ENCODE measurements at regions not wholly inside any gene's neighbourhood (a gene's known extent, or its start where the extent isn't known, plus 50 kb on each side); places are given as distances from the start of the nearest gene placed in this dataset.
"Not testable (repeated sequence)": the region's sequence is repeated elsewhere in the genome, so short reads cannot be mapped to it uniquely, and the experiment has no call there.

DNA sequence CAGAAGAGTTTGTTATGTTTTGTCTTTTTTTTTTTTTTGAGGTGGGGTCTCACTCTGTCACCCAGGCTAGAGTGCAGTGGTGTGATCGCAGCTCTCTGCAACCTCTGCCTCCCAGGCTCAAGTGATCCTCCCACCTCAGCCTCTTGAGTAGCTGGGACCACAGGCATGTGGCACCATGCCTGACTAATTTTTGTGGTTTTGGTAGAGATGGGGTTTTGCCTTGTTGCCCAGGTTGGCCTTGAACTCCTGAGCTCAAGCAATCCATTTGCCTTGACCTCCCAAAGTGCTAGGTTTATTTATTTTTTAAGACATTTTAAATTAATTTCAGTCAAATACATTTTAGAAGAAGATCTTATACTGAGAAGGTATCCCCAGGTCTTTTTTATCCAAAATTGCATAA is 366.7 kb downstream of the KCNJ2 start:
- DNase-seq = no peak

DNA sequence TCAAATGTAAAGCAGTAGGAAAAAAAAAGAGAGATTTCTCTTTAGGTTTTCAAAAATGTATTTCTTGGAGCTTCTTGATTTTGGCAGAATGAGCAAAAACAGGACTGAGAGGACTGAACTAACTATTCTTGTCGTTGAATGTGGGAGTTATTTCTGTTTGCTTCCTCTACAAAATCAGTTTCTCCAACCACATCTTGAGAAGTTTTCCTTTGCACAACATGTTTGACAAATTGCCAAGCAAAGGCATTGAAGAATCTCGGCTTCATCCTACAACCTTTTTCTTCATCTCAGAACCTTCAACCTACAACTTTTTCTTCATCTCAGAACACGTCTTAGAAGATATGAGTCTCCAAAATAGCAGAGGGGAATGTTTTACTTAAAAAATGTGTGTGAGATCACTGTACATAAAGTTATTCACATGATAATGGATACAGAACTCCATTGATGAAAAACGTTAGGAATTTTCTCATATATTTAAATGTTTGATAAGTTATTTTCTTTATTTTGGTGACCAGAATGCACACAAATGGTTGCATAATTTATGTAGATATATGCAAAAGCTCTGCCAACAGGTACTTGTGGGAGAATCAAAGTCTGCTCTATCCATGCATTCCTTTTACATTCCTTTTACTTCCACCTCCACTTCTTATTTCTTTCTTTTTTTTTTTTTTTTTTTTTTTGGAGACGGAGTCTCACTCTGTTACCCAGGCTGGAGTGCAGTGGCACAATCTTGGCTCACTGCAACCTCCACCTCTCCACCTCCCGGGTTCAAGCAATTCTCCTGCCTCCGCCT is 370.0 kb downstream of the KCNJ2 start:
- no peak for DNase-seq

DNA sequence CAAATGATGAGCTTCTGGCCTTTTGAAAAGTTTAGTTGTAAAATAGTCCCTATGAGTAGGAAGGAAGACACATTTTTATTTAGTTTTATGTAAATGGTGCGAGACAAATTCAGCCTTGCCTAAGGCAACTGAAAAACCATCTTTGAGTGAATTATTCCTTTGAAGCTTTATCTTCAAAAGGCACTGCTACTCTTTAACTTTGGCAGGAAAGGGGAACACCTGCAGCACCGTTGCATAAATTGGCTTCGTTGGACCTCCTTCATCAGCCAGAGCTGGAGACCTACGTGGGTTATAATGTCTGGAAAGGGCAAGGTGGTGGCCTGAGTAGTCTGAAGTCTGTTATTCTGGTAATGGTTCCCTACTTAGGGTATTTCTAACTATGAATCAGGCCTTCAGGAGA is 373.5 kb downstream of the KCNJ2 start:
- no peak for DNase-seq

GRCh38 chr17:70544317-70544716 is 375.0 kb downstream of the KCNJ2 start:
- no peak for DNase-seq

GRCh38 chr17:70552230-70552981 is 383.1 kb downstream of the KCNJ2 start:
- DNase-seq = no peak

DNA sequence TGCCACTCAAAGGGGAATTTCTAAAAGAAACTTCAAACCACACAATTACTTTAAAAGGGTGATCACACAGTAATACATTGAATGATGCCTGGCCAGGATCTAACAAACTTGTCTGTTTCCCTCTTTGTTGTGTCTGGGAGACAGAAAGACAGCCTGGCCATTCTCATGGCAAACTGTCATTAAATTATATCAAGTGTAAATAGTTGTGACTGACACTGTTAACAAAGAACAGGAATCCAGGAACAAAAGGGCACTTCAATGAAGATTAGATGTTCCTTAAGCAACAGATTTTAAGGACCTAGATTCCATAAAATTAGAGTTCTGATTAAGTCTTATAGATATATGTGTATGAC is 383.6 kb downstream of the KCNJ2 start:
- DNase-seq = no peak

DNA sequence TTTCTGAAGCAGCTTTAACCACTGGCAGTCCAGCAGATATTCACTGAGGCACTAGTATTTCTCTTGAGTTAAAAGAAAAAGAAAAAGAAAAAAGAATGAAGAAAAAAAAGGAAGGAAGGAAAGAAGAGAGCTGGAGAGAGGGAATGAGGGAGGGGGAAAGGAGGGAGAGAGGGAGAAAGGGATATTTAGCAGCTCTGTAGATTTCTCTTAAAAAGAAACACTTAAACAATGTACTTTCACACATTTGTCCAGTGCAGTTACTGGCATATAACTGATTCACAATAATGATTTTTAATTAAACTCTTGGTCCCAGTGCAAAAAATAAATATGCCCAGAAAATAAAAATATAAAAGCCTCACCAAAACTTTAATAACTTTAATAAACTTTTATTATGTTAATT is 386.4 kb downstream of the KCNJ2 start:
- DNase-seq = no peak

- no peak for DNase-seq
These were observed 389.5 kb downstream of the KCNJ2 start for GRCh38 chr17:70558821-70559220.

- DNase-seq = no peak
These were observed 391.1 kb downstream of the KCNJ2 start for GRCh38 chr17:70560471-70560870.

DNA sequence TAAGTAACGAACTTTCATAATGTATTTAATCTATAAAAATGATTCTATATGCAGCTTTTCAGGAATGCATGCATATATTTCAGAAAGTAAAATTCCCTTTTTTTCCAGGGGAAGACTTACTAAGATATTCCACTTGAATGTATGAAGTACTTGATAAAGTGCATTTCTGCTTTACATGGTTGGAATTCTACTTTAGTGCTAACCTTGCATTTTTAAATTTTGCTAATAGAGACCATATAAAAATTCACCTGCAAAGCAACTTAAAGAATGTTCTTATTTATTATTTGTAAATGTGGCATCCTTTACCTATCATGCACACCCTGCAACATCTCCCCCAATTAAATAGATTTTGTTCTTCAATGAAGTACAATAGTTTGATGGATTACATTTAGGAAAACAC is 392.8 kb downstream of the KCNJ2 start:
- DNase-seq = no peak

GRCh38 chr17:70563281-70563820 is 394.0 kb downstream of the KCNJ2 start:
- DNase-seq = no peak

DNA sequence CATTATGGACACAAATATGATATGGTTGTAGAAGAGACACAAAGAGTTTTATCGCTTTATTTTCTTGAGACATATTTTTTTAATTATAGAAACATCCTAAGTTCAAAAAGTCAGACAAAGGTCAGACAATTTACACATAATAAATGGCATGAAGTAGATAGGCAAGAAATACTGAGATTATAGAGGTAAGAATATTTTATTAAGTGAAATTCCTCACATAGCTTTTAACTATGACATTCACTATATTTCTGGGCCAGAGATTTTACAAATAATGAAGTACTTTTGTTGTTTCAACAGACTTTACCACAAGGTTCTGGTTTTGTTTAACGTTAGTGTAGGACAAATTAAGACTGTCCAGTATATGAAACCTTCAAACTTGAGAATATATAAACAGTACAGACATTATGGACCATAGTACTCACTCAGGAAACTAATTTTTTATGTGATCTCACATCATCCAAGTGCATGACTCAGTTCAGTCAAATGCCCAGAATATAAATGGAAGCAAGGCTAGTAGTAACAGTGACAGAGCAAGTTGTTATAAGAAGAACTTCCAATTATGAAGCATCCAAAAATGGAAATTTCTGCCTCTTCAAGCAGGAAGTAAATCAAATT is 394.8 kb downstream of the KCNJ2 start:
- DNase-seq = no peak

GRCh38 chr17:70569128-70569527 is 399.8 kb downstream of the KCNJ2 start:
- DNase-seq = no peak

- DNase-seq = no peak
These were observed 408.1 kb downstream of the KCNJ2 start for GRCh38 chr17:70577456-70577855.

DNA sequence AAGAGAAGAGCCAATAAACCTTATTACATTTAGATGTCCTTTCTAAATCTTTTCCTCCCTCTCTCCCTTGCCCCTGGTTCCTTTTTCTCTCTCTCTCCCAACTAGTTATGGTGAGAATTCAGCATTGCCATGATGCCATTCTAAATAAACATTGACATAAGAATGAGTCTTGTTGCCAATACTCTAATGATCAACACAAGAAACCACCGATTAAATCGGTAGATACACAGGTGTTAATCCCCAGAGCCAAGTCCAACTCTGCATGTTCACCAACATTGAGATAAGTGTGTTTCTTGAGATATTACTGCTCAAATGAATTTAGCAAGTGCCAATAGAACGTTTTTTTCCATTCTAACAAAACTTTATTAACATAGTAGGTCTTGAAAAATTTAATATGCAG is 412.1 kb downstream of the KCNJ2 start:
- no peak for DNase-seq

DNA sequence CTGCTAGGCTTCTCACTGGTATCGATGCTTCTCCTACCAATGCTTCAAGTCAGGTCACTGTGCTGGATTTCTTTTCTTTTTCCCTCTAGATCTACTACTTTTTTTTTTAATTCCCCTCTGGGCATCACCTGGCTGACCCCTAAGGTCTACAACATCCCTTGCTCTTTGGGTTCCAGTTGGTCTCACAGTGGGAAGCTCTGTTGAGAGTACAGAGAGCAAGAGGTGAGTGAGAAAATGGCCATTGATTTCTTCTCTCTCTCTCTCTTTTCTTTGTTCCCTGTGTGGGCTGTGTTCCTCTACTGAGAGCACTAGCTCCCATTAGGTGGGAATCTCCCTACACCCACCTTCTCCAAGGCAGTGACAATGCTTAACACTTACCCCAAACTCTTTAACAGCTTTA is 413.4 kb downstream of the KCNJ2 start:
- no peak for DNase-seq

GRCh38 chr17:70584255-70584654 is 414.9 kb downstream of the KCNJ2 start:
- DNase-seq = no peak

DNA sequence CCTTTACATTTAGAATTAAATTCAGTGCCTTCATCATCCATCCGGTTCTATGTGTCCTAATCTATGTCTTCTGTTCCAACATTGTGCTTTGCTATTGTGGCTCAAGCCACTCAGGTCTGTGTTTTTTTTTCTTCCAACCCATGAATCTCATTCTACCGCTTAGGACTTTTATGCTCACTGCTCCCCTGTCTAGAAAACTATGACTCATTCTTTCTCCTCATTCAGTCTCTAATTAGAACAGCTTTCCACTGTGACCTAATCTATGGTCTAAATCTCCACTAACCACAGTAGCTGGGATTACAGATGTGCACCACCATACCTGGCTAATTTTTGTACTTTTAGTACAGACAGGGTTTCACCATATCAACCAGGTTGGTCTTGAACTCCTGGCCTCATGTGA is 418.7 kb downstream of the KCNJ2 start:
- no peak for DNase-seq

DNA sequence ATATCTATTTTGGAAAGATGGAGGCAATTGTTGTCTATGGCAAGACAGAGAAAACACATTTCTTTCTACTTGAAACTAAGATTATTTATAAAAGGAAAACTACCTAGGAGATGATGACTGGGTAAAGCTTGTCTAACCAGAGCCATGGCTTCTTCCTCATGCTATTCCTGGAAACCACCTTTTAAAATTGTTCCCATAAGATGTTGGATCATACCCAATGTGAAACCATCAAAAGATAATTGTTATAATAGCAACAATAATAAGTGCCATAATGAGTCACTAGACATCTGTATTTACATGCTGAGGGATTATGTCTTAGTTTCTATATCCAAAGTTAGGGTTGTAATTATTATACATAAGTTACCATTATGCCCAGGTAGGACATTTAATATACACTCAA is 428.4 kb downstream of the KCNJ2 start:
- DNase-seq = no peak

DNA sequence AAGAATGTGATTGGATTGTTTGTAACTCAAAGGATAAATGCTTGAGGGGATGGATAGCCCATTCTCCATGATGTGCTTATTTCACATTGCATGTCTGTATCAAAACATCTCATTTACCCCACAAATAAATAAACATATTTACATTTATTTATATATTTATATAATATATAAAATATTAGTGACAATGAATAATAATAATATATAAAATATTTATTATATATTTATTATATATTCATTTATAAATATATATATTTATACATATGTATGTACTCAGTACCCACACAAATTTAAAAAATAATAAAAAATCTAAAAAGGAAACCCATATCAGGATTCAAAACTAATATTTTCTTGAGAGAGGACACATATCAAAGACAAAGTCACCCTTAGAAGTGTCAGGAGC is 429.9 kb downstream of the KCNJ2 start:
- DNase-seq = no peak

- DNase-seq = not testable (repeated sequence)
These were observed 430.6 kb downstream of the KCNJ2 start for GRCh38 chr17:70599945-70600344.

- no peak for DNase-seq
These were observed 433.9 kb downstream of the KCNJ2 start for GRCh38 chr17:70603226-70603625.

GRCh38 chr17:70604854-70605253 is 435.5 kb downstream of the KCNJ2 start:
- DNase-seq = no peak

DNA sequence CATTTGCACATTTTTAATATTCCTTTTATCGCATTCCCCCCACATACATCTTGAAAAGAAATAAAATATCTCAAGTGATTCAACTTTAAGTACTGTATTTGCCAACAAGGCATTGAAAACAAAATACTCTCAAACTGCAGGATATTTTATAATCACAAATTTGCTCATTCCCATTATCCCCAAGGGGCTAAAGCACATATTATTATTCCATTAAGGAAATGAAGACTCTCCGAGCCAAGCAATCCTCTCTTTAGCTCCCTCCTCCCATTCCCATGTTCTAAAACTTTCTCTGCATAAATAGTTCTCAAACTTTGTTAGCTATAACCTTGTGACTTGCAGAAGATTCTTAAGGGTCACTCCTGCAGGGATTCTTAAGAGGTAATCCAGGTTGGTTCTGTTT is 436.8 kb downstream of the KCNJ2 start:
- DNase-seq = no peak

Measured in SIG-M5 (cell line).